IPS DF 6.9 (cell line): ENCODE measurements at regions not wholly inside any gene's neighbourhood (a gene's known extent, or its start where the extent isn't known, plus 50 kb on each side); places are given as distances from the start of the nearest gene placed in this dataset.

Experiments used
- DNase-seq: peaks from one replicate; pipeline ENCODE4 v3.0.0-alpha.2; 2013; ENCODE audit warnings: low read depth, low spot score
- H3K27ac ChIP-seq: one replicate; pipeline ENCODE4 v1.5.1; 2013; ENCODE audit warnings: low read length, control low read depth
- H3K27me3 ChIP-seq: 2 replicates; pipeline ENCODE4 v1.6.1; 2013; ENCODE audit warnings: mild to moderate bottlenecking, low read length; ENCODE audit not compliant: control insufficient read depth, insufficient read depth
- H3K36me3 ChIP-seq: 2 replicates; pipeline ENCODE4 v1.6.1; 2013; ENCODE audit warnings: low read length; ENCODE audit not compliant: control insufficient read depth, insufficient read depth
- H3K4me1 ChIP-seq: 2 replicates; pipeline ENCODE4 v1.6.1; 2013; ENCODE audit warnings: low read length; ENCODE audit not compliant: control insufficient read depth, insufficient read depth
- H3K4me3 ChIP-seq: 2 replicates; pipeline ENCODE4 v1.5.1; 2013; ENCODE audit warnings: mild to moderate bottlenecking, low read length
- H3K9me3 ChIP-seq: 2 replicates; pipeline ENCODE4 v1.6.1; 2013; ENCODE audit warnings: low read length, inconsistent platforms; ENCODE audit not compliant: control insufficient read depth, insufficient read depth
- WGBS: extraction: QIAGEN DNeasy Blood & Tissue Kit; methylation state at CpG from one replicate; pipeline ENCODE4 v1.1.7; 2013; ENCODE audit warnings: mixed read lengths, missing lambda C conversion rate; ENCODE audit not compliant: insufficient read length, insufficient coverage; 5-methylcytosine and 5-hydroxymethylcytosine counted together

DNA sequence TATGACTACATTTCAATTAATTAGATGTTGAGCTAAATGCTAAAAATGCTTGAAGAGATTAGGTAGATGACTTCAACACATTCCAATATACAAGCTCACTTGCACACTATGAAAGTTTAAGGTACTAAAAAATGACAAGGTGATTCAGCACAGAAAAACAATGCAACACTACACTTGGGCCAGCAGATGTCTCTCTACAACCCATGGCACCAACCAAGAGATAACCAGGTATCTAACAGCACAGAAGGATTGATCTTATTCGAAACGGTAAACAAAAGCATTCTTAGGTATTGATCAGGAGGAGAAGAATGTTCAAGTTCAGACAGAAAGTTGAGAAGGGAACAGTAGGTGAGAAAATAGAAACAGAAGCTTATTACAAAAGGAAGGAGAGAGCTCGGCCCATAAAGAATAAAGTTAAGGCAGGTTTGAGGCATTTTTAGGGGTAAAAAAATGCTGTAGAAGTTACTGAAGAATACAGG is 248.2 kb upstream of the KLF14 start:
- peak; percentile 18 for DNase-seq
- WGBS: no CpG with 5 or more reads among the region's 3 CpGs
- H3K36me3 ChIP-seq: no peaks in the 10 kb centered on the region
- H3K27me3 ChIP-seq: no peaks in the 10 kb centered on the region
- no peaks in the 10 kb centered on the region for H3K9me3 ChIP-seq
- no peak overlapping the region for H3K27ac ChIP-seq
- no peaks in the 10 kb centered on the region for H3K4me1 ChIP-seq
- H3K4me3 ChIP-seq: no peak overlapping the region

DNA sequence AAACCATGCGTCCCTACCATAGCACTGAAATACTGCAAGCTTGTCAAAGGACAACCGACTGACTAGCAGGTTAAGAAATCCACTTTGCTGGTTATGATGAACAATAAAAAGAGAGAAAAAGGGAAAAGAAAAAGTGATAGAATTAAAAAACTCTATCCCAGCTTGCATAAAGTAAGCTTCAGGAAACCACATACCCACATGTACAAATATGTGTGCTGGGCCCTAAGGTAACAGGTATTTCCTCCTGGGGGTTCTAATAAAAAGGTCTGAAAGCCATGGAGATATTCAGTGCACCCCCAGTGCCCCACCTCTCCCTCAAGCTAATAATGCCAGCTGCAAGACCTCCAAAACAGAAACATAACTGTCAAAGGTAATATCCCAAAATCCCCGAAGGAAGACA is 248.6 kb upstream of the KLF14 start:
- H3K27me3 ChIP-seq: no peaks in the 10 kb centered on the region
- H3K4me1 ChIP-seq: no peaks in the 10 kb centered on the region
- no peak overlapping the region for H3K4me3 ChIP-seq
- H3K9me3 ChIP-seq: no peaks in the 10 kb centered on the region
- no CpG with 5 or more reads among the region's 3 CpGs for WGBS
- DNase-seq: no peak
- H3K27ac ChIP-seq: no peak overlapping the region
- no peaks in the 10 kb centered on the region for H3K36me3 ChIP-seq

DNA sequence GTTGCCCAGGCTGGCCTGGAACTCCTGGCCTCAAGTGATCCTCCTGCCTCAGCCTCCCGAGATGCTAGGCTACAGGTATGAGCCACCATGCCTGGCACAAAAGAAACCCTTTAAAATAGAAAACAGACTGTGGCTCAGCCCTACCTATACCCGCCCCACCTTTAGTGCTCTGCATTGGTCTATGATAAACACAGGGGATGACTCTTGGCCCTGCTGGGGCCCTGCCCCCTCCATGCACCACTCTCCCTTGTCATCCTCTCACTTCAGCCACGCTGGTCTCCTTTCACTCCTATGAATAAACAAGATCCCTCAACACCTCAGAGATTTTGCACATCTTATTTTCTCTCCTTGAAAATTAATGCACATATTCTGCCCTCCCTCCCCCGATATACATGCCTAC is 251.4 kb upstream of the KLF14 start:
- no peak for DNase-seq
- Histone ChIP-seq H3K27me3 (no peaks in the 10 kb centered on the region), H3K9me3 (no peaks in the 10 kb centered on the region), H3K27ac (no peak overlapping the region), H3K36me3 (no peaks in the 10 kb centered on the region), H3K4me3 (no peak overlapping the region), H3K4me1 (no peaks in the 10 kb centered on the region)
- no CpG with 5 or more reads among the region's 4 CpGs for WGBS

DNA sequence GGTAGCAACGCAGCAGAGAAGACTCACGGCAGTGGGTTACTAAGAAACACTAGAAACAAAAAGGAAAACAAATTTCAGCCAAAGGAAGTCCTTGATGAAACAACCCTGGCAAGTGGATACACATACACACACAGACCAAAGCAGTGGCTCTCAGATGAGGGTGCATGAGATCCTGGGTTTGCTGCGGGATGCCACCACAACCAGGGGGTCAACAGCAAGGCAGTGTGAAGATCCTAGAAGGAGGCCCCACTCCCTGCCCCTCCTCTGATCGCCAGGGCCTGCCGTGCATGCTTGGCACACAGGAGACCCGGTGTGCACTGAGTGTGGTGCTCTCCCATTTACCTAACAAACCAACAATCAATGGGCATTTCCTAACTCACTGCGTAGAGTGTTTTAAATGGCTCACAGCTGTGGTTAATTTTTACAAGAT is 252.3 kb upstream of the KLF14 start:
- Histone ChIP-seq H3K9me3 (no peaks in the 10 kb centered on the region), H3K27me3 (no peaks in the 10 kb centered on the region), H3K36me3 (no peaks in the 10 kb centered on the region), H3K4me1 (no peaks in the 10 kb centered on the region), H3K4me3 (no peak overlapping the region), H3K27ac (no peak overlapping the region)
- no CpG with 5 or more reads among the region's 7 CpGs for WGBS
- no peak for DNase-seq

DNA sequence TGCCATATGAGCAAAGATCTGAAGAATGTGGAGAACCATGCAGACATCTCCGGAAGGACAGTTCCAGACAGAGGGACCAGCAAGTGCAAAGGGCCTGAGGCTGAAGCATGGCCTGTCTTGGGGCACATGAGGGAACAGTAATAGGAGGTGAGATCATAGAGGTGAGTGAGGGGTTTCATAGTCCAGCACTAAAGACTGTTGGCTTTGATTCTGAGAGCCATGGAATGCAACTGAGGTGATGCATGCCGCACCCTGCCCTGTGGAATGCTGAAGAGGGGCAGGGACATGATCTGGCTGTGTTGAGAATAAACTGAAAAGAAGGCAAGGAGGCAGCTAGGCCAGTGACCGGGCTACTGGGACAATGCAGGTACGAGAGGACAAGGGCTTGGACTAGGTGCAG is 253.1 kb upstream of the KLF14 start:
- Histone ChIP-seq H3K4me1 (no peaks in the 10 kb centered on the region), H3K27ac (no peak overlapping the region), H3K36me3 (no peaks in the 10 kb centered on the region), H3K4me3 (no peak overlapping the region), H3K27me3 (no peaks in the 10 kb centered on the region), H3K9me3 (no peaks in the 10 kb centered on the region)
- WGBS: no CpG with 5 or more reads among the region's 4 CpGs
- DNase-seq: no peak

DNA sequence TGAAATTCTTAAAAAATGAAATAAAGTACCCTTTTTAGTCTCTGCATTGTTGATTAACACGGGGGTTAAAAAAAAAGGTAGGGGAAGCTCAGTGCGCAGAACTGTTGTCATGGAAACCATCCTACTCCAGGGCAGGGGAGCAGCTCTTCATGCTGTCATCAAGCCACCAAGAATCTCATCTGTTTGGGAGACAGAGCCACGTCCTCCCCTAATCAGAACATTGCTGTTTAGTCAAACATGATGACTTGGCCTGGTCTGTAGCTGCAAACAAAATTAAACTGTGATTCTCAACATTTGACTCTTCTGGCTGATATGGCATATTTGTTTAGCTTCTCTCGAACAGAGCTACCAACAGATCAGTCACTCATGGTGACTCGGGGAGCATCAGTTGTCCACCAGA is 254.4 kb upstream of the KLF14 start:
- no peak overlapping the region for H3K27ac ChIP-seq
- no peaks in the 10 kb centered on the region for H3K9me3 ChIP-seq
- H3K27me3 ChIP-seq: no peaks in the 10 kb centered on the region
- no CpG with 5 or more reads among the region's 5 CpGs for WGBS
- H3K36me3 ChIP-seq: no peaks in the 10 kb centered on the region
- DNase-seq: no peak
- H3K4me3 ChIP-seq: no peak overlapping the region
- no peaks in the 10 kb centered on the region for H3K4me1 ChIP-seq

DNA sequence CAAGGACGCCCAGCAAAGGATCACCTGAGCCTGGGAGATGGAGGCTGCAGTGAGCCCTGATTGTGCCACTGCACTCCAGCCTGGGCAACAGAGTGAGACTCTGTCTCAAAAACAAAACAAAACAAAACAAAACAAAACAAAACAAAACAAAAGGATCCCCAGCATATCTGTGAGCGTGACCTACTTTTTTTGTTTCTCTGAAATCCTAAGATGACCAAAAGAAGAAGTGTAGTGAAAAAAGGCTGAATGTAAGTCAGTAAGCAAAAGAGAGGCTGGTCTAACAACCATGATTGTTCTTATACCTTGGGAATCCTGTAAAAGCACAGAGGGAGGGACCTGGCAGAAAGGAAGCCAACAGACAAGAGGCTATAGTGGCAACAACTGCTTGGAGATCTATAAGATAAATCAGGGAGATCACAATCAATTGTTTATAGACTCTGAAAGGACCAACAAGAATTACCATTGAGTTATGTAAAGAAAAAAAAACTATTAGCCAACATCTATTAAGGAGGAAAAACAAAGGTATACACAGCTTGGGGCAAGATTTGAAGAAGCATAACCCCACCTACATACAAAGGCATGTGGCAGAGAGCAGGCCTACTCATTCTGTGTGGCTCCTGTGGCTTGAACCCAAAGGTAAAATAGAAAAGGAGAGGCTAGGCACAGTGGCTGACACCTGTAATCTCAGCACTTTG is 255.2 kb upstream of the KLF14 start:
- no peak overlapping the region for H3K27ac ChIP-seq
- H3K4me3 ChIP-seq: no peak overlapping the region
- no peaks in the 10 kb centered on the region for H3K9me3 ChIP-seq
- no peak for DNase-seq
- H3K27me3 ChIP-seq: no peaks in the 10 kb centered on the region
- no CpG with 5 or more reads among the region's 2 CpGs for WGBS
- H3K36me3 ChIP-seq: no peaks in the 10 kb centered on the region
- no peaks in the 10 kb centered on the region for H3K4me1 ChIP-seq

DNA sequence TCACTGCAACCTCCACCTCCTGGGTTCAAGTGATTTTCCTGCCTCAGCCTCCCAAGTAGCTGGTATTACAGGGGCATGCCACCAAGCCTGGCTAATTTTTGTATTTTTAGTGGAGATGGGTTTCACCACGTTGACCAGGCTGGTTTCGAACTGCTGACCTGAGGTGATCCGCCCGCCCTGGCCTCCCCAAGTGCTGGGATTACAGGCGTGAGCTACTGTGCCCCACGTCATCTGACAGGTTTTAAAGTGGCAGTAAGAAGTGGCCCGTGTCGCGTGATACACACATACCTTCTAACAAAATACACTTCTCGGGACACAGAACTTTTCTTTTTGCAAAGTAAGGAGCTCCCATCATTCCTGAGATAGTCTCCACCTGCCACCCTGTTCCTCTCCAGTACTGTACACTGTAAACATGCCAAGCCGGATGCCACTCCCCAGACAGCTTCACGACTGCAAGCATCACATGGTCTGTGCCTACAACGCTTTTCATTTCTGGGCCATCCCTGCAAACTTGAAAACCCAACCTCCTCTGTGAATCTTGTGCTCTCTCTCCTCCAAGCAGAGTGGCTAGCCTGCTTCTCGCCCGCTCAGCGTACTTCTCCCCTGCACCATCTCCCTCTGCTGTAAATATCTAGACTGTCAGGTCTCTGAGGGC is 256.3 kb upstream of the KLF14 start:
- Histone ChIP-seq H3K4me1 (no peaks in the 10 kb centered on the region), H3K27ac (no peak overlapping the region)
- no CpG with 5 or more reads among the region's 16 CpGs for WGBS

DNA sequence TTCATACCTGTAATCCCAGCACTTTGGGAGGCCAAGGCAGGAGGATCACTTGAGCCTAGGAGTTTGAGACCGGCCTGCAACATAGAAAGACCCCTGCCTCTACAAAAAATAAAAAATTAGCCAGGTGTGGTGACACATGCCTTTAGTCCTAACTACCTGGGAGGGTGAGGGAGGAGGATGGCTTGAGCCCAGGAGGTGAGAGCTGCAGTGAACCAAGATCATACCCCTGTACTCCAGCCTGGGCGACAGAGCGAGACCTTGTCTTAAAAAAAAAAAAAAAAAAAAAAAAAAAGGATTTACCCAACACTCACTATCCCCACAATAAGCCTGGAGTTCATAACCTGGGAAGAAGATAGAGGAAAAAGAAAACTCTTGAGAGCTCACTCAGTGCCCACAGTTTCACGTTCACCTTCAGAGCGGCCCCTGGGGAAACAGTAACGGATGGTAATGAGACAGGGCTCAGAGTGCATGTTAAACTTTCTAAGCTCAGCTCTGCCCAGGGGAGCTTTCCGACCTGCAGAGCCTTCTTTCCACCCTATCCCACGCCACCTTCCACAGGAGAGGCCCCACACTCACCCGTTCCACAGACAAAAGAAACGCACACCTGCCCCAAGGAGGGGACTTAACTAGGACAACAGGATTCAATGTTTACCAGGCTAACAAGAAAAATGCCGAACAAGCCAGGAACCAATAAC is 259.8 kb upstream of the KLF14 start:
- DNase-seq: no peak
- Histone ChIP-seq H3K4me3 (no peak overlapping the region), H3K9me3 (no peaks in the 10 kb centered on the region), H3K27ac (no peak overlapping the region), H3K4me1 (no peaks in the 10 kb centered on the region), H3K36me3 (no peaks in the 10 kb centered on the region), H3K27me3 (no peaks in the 10 kb centered on the region)
- no CpG with 5 or more reads among the region's 11 CpGs for WGBS

More for the DNA sequence above, 256.3 kb upstream of the KLF14 start:
- no peak for DNase-seq
- Histone ChIP-seq H3K36me3 (no peaks in the 10 kb centered on the region), H3K4me3 (no peak overlapping the region), H3K27me3 (no peaks in the 10 kb centered on the region), H3K9me3 (no peaks in the 10 kb centered on the region)

DNA sequence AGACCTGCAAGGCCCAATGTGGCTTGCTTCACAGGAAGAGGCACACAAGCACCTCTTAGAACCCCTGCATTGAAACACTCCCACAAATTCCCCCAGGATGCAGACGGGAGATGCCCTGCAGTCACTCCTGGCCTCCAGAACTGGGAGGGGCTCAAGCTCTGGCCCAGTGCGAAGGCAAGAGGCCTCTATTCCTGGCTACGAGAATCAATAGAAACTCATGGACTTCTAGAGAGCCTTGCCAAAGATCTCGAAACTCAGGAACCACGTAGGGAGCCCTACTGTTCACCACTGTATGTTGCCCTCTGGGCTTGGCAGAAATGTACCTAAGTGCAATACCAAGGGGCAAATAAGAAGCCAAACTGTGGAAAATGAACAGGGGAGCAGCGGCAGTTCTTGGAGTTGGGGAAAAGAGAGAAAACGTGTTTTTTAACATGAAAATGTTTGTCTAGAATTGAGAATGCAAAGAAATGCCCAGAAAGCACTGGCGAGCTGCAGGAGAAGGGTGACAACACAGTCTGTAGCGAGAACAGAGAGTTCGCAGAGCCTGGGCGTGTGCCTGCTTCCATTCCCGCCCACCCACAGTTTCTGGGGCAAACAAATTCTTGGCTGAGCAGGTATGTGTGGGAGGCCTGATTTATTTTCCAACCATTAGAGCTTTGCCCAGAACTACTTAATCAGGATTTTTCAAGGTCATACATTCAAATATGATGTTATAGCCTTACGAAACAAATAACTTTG is 260.5 kb upstream of the KLF14 start:
- H3K27me3 ChIP-seq: no peaks in the 10 kb centered on the region
- no CpG with 5 or more reads among the region's 13 CpGs for WGBS
- DNase-seq: no peak
- H3K9me3 ChIP-seq: no peaks in the 10 kb centered on the region
- H3K4me3 ChIP-seq: no peak overlapping the region
- H3K36me3 ChIP-seq: no peaks in the 10 kb centered on the region
- H3K27ac ChIP-seq: no peak overlapping the region
- H3K4me1 ChIP-seq: no peaks in the 10 kb centered on the region
